OCI-LY1 (cell line): ENCODE measurements at regions not wholly inside any gene's neighbourhood (a gene's known extent, or its start where the extent isn't known, plus 50 kb on each side); places are given as distances from the start of the nearest gene placed in this dataset.

Source experiments
- H2AFZ ChIP-seq: fragments of 200-600 bp; sonication (generic), shearing (Covaris generic); 2 replicates; pipeline ENCODE4 v1.6.0; 2014; ENCODE audit warnings: antibody characterized with exemption, mild to moderate bottlenecking, low read length
- H3F3A ChIP-seq: fragments of 200-600 bp; sonication (generic), shearing (Covaris generic); 2 replicates; pipeline ENCODE4 v1.6.0; 2014; ENCODE audit warnings: mild to moderate bottlenecking, antibody characterized with exemption, low read length, moderate library complexity; ENCODE audit not compliant: insufficient read depth
- H3K27ac ChIP-seq: fragments of 200-600 bp; sonication (generic); 2 replicates; pipeline ENCODE4 v1.5.1; 2014; ENCODE audit warnings: low read length, mixed run types, mild to moderate bottlenecking, low read depth; ENCODE audit not compliant: poor library complexity, severe bottlenecking
- H3K27me3 ChIP-seq: fragments of 200-600 bp; sonication (generic); 2 replicates; pipeline ENCODE4 v1.6.0; 2014; ENCODE audit warnings: antibody characterized with exemption, mild to moderate bottlenecking, low read length, moderate library complexity; ENCODE audit not compliant: insufficient read depth
- H3K36me3 ChIP-seq: fragments of 200-600 bp; sonication (generic); 2 replicates; pipeline ENCODE4 v1.6.1; 2014; ENCODE audit warnings: mild to moderate bottlenecking, antibody characterized with exemption, low read length, moderate library complexity, mixed read lengths; ENCODE audit not compliant: insufficient read depth
- H3K4me1 ChIP-seq: fragments of 200-600 bp; sonication (generic); 2 replicates; pipeline ENCODE4 v1.5.1; 2014; ENCODE audit warnings: mild to moderate bottlenecking, low read length, moderate library complexity; ENCODE audit not compliant: insufficient read depth, severe bottlenecking
- H3K4me2 ChIP-seq: fragments of 200-600 bp; sonication (generic), shearing (Covaris generic); 2 replicates; pipeline ENCODE4 v1.6.1; 2014; ENCODE audit warnings: low read length
- H3K4me3 ChIP-seq: fragments of 200-600 bp; sonication (generic); 2 replicates; pipeline ENCODE4 v1.5.1; 2014; ENCODE audit warnings: low read length, low read depth, mild to moderate bottlenecking, mixed read lengths; ENCODE audit not compliant: poor library complexity, severe bottlenecking
- H3K79me2 ChIP-seq: fragments of 200-600 bp; shearing (Covaris generic); 2 replicates; pipeline ENCODE4 v1.6.1; 2016; ENCODE audit warnings: mixed run types, low read length, mixed read lengths; ENCODE audit not compliant: insufficient read depth
- H3K9ac ChIP-seq: fragments of 200-600 bp; sonication (generic), shearing (Covaris generic); 2 replicates; pipeline ENCODE4 v1.6.1; 2014; ENCODE audit warnings: mild to moderate bottlenecking, low read length, mixed read lengths
- H3K9me2 ChIP-seq: fragments of 200-600 bp; sonication (generic), shearing (Covaris generic); 2 replicates; pipeline ENCODE4 v1.6.1; 2014; ENCODE audit warnings: low read depth, mild to moderate bottlenecking, low read length, mixed read lengths
- H3K9me3 ChIP-seq: fragments of 200-600 bp; shearing (Covaris generic); 2 replicates; pipeline ENCODE4 v1.6.1; 2014; ENCODE audit warnings: low read length, mixed read lengths
- H4K20me1 ChIP-seq: fragments of 200-600 bp; sonication (generic), shearing (Covaris generic); 2 replicates; pipeline ENCODE4 v1.6.0; 2016; ENCODE audit warnings: mild to moderate bottlenecking, low read length; ENCODE audit not compliant: insufficient read depth
- EZH2 ChIP-seq: fragments of 200-600 bp; sonication (generic), shearing (Covaris generic); IDR thresholded peaks from 2 replicates; pipeline ENCODE4 v1.8.0; 2017; ENCODE audit warnings: borderline replicate concordance, mixed run types, mild to moderate bottlenecking, antibody characterized with exemption, low read length, moderate library complexity, mixed read lengths
- TF ChIP-seq, protein P1 (sequence below): fragments of 200-600 bp; sonication (generic), shearing (Covaris generic); IDR thresholded peaks from 2 replicates; pipeline ENCODE4 v1.5.1; 2017; ENCODE audit warnings: mild to moderate bottlenecking, antibody characterized with exemption, low read length, moderate library complexity, mixed read lengths

DNA sequence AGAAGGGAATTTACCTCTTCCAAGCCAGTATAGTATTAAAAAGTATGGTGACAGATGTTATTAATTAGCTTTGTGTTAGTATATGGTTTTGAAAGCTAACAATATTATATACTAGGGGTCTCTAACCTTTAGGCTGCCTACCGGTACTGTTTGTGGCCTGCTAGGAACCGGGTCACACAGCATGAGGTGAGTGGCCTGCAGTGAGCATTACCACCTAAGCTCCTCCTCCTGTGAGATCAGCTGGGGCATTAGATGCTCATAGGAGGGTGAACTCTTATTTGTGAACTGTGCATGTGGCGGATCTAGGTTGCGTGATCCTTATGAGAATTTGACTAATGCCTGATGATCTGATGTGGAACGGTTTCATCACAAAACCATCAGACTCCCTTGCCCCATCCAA lies 583.4 kb upstream of the CDH2 start:
- TF ChIP-seq EZH2 = no peak
- TF ChIP-seq, protein P1, sequence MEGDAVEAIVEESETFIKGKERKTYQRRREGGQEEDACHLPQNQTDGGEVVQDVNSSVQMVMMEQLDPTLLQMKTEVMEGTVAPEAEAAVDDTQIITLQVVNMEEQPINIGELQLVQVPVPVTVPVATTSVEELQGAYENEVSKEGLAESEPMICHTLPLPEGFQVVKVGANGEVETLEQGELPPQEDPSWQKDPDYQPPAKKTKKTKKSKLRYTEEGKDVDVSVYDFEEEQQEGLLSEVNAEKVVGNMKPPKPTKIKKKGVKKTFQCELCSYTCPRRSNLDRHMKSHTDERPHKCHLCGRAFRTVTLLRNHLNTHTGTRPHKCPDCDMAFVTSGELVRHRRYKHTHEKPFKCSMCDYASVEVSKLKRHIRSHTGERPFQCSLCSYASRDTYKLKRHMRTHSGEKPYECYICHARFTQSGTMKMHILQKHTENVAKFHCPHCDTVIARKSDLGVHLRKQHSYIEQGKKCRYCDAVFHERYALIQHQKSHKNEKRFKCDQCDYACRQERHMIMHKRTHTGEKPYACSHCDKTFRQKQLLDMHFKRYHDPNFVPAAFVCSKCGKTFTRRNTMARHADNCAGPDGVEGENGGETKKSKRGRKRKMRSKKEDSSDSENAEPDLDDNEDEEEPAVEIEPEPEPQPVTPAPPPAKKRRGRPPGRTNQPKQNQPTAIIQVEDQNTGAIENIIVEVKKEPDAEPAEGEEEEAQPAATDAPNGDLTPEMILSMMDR = no peak
- no peaks in the 10 kb centered on the region for H3K9me3 ChIP-seq

DNA sequence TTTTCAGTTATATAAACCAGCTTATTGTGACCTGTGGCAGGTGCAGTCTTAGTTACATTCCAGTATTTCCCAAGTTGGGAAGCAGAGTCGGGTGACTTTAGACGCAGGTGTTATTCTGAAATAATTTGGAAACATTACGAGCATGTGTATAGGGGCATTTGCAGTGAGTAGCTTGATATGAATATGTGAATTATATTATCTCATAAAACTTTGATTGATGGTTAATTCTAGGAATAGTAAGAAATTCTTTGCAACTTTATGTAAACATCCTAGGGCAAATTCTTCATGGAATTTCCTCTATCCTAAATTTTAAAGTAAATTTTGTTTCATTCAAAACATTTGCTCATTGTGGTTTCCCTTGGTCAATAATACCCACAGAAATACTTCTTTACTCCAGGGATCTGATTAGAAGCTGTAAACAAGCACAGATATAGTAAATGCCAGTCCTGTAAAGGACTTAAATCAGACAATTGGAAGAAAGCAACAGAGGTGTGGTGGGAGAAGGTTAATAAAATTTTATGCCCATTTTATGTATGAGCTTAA lies 580.6 kb upstream of the CDH2 start:
- Histone ChIP-seq H3K4me2 (no peak overlapping the region), H3K4me1 (no peaks in the 10 kb centered on the region), H3K4me3 (no peak overlapping the region), H3K27ac (no peak overlapping the region), H4K20me1 (no peaks in the 10 kb centered on the region), H3K36me3 (no peaks in the 10 kb centered on the region), H3F3A (no peaks in the 10 kb centered on the region), H2AFZ (no peak overlapping the region), H3K79me2 (no peaks in the 10 kb centered on the region), H3K9ac (no peak overlapping the region), H3K9me3 (no peaks in the 10 kb centered on the region), H3K27me3 (no peaks in the 10 kb centered on the region), H3K9me2 (no peaks in the 10 kb centered on the region)
- no peak for TF ChIP-seq EZH2
- TF ChIP-seq, protein P1 = no peak

More for the DNA sequence above, 583.4 kb upstream of the CDH2 start:
- Histone ChIP-seq H3K4me1 (no peaks in the 10 kb centered on the region), H4K20me1 (no peaks in the 10 kb centered on the region), H3K9me2 (no peaks in the 10 kb centered on the region), H3K4me2 (no peak overlapping the region), H3F3A (no peaks in the 10 kb centered on the region), H2AFZ (no peak overlapping the region), H3K9ac (no peak overlapping the region), H3K27ac (no peak overlapping the region), H3K36me3 (no peaks in the 10 kb centered on the region), H3K4me3 (no peak overlapping the region), H3K79me2 (no peaks in the 10 kb centered on the region), H3K27me3 (no peaks in the 10 kb centered on the region)

DNA sequence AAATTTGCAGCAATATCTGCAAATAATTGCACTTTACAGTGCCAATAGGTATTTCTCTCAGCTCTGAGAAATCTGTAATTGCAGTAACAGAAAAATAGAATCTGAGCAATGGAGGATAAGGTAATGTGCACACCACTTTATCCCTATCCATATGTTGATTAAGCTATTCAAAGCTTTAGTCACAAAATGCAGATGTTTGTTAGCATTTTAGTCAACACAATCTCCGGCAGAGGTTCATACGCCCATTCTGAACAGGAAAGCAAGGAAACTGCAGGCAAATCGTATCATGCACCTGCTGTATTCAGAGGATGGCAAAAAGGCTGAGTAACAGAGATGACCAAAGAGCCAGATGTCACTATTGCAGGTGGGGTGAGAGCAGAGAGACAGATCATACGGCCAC lies 566.2 kb upstream of the CDH2 start:
- no peaks in the 10 kb centered on the region for H4K20me1 ChIP-seq
- H3K79me2 ChIP-seq = no peaks in the 10 kb centered on the region
- H3K4me3 ChIP-seq = no peak overlapping the region
- H3K9ac ChIP-seq = no peak overlapping the region
- no peaks in the 10 kb centered on the region for H3K36me3 ChIP-seq
- H3K27me3 ChIP-seq = no peaks in the 10 kb centered on the region
- no peaks in the 10 kb centered on the region for H3K9me2 ChIP-seq
- H3K4me1 ChIP-seq = no peaks in the 10 kb centered on the region
- H2AFZ ChIP-seq = no peak overlapping the region
- H3K27ac ChIP-seq = no peak overlapping the region
- no peaks in the 10 kb centered on the region for H3K9me3 ChIP-seq
- no peaks in the 10 kb centered on the region for H3F3A ChIP-seq
- no peak overlapping the region for H3K4me2 ChIP-seq
- TF ChIP-seq, protein P1 = no peak
- TF ChIP-seq EZH2 = no peak
